Omental fat pad (tissue), 3 donors: ENCODE measurements at regions not wholly inside any gene's neighbourhood (a gene's known extent, or its start where the extent isn't known, plus 50 kb on each side); places are given as distances from the start of the nearest gene placed in this dataset. TPM values are rescaled to one million over a fixed set of nuclear protein-coding genes. Genes with fewer than 3 reads are reported as not detected.

ENCODE experiments used
- ATAC-seq: fragments of 150-250 bp; one replicate; pipeline ENCODE4 v1.9.1; 2016; ENCODE audit warnings: mild to moderate bottlenecking, moderate library complexity; ENCODE audit not compliant: low FRiP score
- DNase-seq: peaks from one replicate; pipeline ENCODE4 v3.0.0-alpha.2; 2019; ENCODE audit warnings: low spot score
- CTCF ChIP-seq, 3 donors: fragments of 450-650 bp; IDR thresholded peaks; one replicate each; pipeline ENCODE4 v1.5.1; 2016 to 2017; ENCODE audit warnings: antibody characterized with exemption in 3 of 3, mild to moderate bottlenecking in 3 of 3, moderate library complexity in 2 of 3
- small RNA-seq: library from RNA; depleted of rRNA; stranded (forward); fragments of <200 nt; gene quantifications from one replicate; pipeline ENCODE3, GENCODE V24; 2016

GRCh38 chr5:33381243-33381642, 59.5 kb upstream of the TARS1 start:
- DNase-seq: no peak
- ATAC-seq: no peak
- TF ChIP-seq CTCF (IDR thresholded peaks at IDR 0.05): no peak

Small RNA genes lying in the stretch of these regions (small RNA-seq; reads per million reads assigned to genes)
- gene AC010343.2 (not detected), gene AC025459.1 (not detected)
